ENCODE measurements at regions not wholly inside any gene's neighbourhood (a gene's known extent, or its start where the extent isn't known, plus 50 kb on each side); places are given as distances from the start of the nearest gene placed in this dataset.

- no peak for FAIRE-seq
- H3K27ac ChIP-seq (ENCODE audit: low read depth in 1 of 3, low read length in 2 of 3) = no peak overlapping the region
- H3K9me3 ChIP-seq (ENCODE audit: control insufficient read depth in 2 of 2, insufficient read depth in 1 of 2, low read depth in 1 of 2, low read length in 1 of 2) = no peaks in the 10 kb centered on the region
- H3K4me1 ChIP-seq (ENCODE audit: control insufficient read depth in 3 of 3, insufficient read depth in 2 of 3, low read depth in 1 of 3, low read length in 2 of 3) = no peaks in the 10 kb centered on the region
- no peaks in the 10 kb centered on the region for H3K36me3 ChIP-seq (ENCODE audit: control insufficient read depth in 3 of 3, insufficient read depth in 2 of 3, low read depth in 1 of 3, low read length in 3 of 3)
- no peak overlapping the region for H3K4me3 ChIP-seq (ENCODE audit: low read depth in 1 of 3, low read length in 3 of 3)
- DNase-seq = no peak
- 45 to 56% (median 50%) methylated on average over 3 of the region's 3 CpGs for WGBS, 3 donors
- H3K27me3 ChIP-seq (ENCODE audit: control insufficient read depth in 3 of 3, insufficient read depth in 3 of 3, low read length in 3 of 3) = no peaks in the 10 kb centered on the region
Measured at GRCh38 chr4:23324021-23324690, 565.7 kb downstream of the PPARGC1A start.

GRCh38 chr4:23323436-23323835 is 566.4 kb downstream of the PPARGC1A start:
- H3K27me3 ChIP-seq (ENCODE audit: control insufficient read depth in 3 of 3, insufficient read depth in 3 of 3, low read length in 3 of 3) = no peaks in the 10 kb centered on the region
- no peak overlapping the region for H3K4me3 ChIP-seq (ENCODE audit: low read depth in 1 of 3, low read length in 3 of 3)
- no peak for FAIRE-seq
- H3K27ac ChIP-seq (ENCODE audit: low read depth in 1 of 3, low read length in 2 of 3) = no peak overlapping the region
- DNase-seq = no peak
- H3K9me3 ChIP-seq (ENCODE audit: control insufficient read depth in 2 of 2, insufficient read depth in 1 of 2, low read depth in 1 of 2, low read length in 1 of 2) = no peaks in the 10 kb centered on the region
- WGBS, 3 donors = 84 to 91% (median 88%) methylated on average over 1 of the region's 1 CpG
- H3K4me1 ChIP-seq (ENCODE audit: control insufficient read depth in 3 of 3, insufficient read depth in 2 of 3, low read depth in 1 of 3, low read length in 2 of 3) = no peaks in the 10 kb centered on the region
- H3K36me3 ChIP-seq (ENCODE audit: control insufficient read depth in 3 of 3, insufficient read depth in 2 of 3, low read depth in 1 of 3, low read length in 3 of 3) = no peaks in the 10 kb centered on the region

GRCh38 chr4:23322732-23323131 is 567.1 kb downstream of the PPARGC1A start:
- no peak overlapping the region for H3K4me3 ChIP-seq (ENCODE audit: low read depth in 1 of 3, low read length in 3 of 3)
- H3K9me3 ChIP-seq (ENCODE audit: control insufficient read depth in 2 of 2, insufficient read depth in 1 of 2, low read depth in 1 of 2, low read length in 1 of 2) = no peaks in the 10 kb centered on the region
- DNase-seq = no peak
- H3K27me3 ChIP-seq (ENCODE audit: control insufficient read depth in 3 of 3, insufficient read depth in 3 of 3, low read length in 3 of 3) = no peaks in the 10 kb centered on the region
- no peak overlapping the region for H3K27ac ChIP-seq (ENCODE audit: low read depth in 1 of 3, low read length in 2 of 3)
- no peak for FAIRE-seq
- H3K4me1 ChIP-seq (ENCODE audit: control insufficient read depth in 3 of 3, insufficient read depth in 2 of 3, low read depth in 1 of 3, low read length in 2 of 3) = no peaks in the 10 kb centered on the region
- H3K36me3 ChIP-seq (ENCODE audit: control insufficient read depth in 3 of 3, insufficient read depth in 2 of 3, low read depth in 1 of 3, low read length in 3 of 3) = no peaks in the 10 kb centered on the region

GRCh38 chr4:23320931-23321587 is 568.8 kb downstream of the PPARGC1A start:
- H3K27me3 ChIP-seq (ENCODE audit: control insufficient read depth in 3 of 3, insufficient read depth in 3 of 3, low read length in 3 of 3) = no peaks in the 10 kb centered on the region
- no peak overlapping the region for H3K4me3 ChIP-seq (ENCODE audit: low read depth in 1 of 3, low read length in 3 of 3)
- FAIRE-seq (no peak), DNase-seq (no peak)
- H3K36me3 ChIP-seq (ENCODE audit: control insufficient read depth in 3 of 3, insufficient read depth in 2 of 3, low read depth in 1 of 3, low read length in 3 of 3) = no peaks in the 10 kb centered on the region
- H3K9me3 ChIP-seq (ENCODE audit: control insufficient read depth in 2 of 2, insufficient read depth in 1 of 2, low read depth in 1 of 2, low read length in 1 of 2) = no peaks in the 10 kb centered on the region
- no peak overlapping the region for H3K27ac ChIP-seq (ENCODE audit: low read depth in 1 of 3, low read length in 2 of 3)
- no peaks in the 10 kb centered on the region for H3K4me1 ChIP-seq (ENCODE audit: control insufficient read depth in 3 of 3, insufficient read depth in 2 of 3, low read depth in 1 of 3, low read length in 2 of 3)
- 22 to 50% (median 23%) methylated on average over 1 of the region's 1 CpG for WGBS, 3 donors

GRCh38 chr4:23312686-23313085 is 577.2 kb downstream of the PPARGC1A start:
- no peak overlapping the region for H3K27ac ChIP-seq (ENCODE audit: low read depth in 1 of 3, low read length in 2 of 3)
- no peak overlapping the region for H3K4me3 ChIP-seq (ENCODE audit: low read depth in 1 of 3, low read length in 3 of 3)
- no peaks in the 10 kb centered on the region for H3K27me3 ChIP-seq (ENCODE audit: control insufficient read depth in 3 of 3, insufficient read depth in 3 of 3, low read length in 3 of 3)
- H3K36me3 ChIP-seq (ENCODE audit: control insufficient read depth in 3 of 3, insufficient read depth in 2 of 3, low read depth in 1 of 3, low read length in 3 of 3) = no peaks in the 10 kb centered on the region
- H3K4me1 ChIP-seq (ENCODE audit: control insufficient read depth in 3 of 3, insufficient read depth in 2 of 3, low read depth in 1 of 3, low read length in 2 of 3) = no peaks in the 10 kb centered on the region
- FAIRE-seq = no peak
- DNase-seq = no peak
- H3K9me3 ChIP-seq (ENCODE audit: control insufficient read depth in 2 of 2, insufficient read depth in 1 of 2, low read depth in 1 of 2, low read length in 1 of 2) = no peaks in the 10 kb centered on the region

- no peak overlapping the region for H3K27ac ChIP-seq (ENCODE audit: low read depth in 1 of 3, low read length in 2 of 3)
- no peak for FAIRE-seq
- no peaks in the 10 kb centered on the region for H3K4me1 ChIP-seq (ENCODE audit: control insufficient read depth in 3 of 3, insufficient read depth in 2 of 3, low read depth in 1 of 3, low read length in 2 of 3)
- H3K27me3 ChIP-seq (ENCODE audit: control insufficient read depth in 3 of 3, insufficient read depth in 3 of 3, low read length in 3 of 3) = no peaks in the 10 kb centered on the region
- H3K9me3 ChIP-seq (ENCODE audit: control insufficient read depth in 2 of 2, insufficient read depth in 1 of 2, low read depth in 1 of 2, low read length in 1 of 2) = no peaks in the 10 kb centered on the region
- no peak for DNase-seq
- no peak overlapping the region for H3K4me3 ChIP-seq (ENCODE audit: low read depth in 1 of 3, low read length in 3 of 3)
- 54 to 62% (median 59%) methylated on average over 3 of the region's 3 CpGs for WGBS, 3 donors
- no peaks in the 10 kb centered on the region for H3K36me3 ChIP-seq (ENCODE audit: control insufficient read depth in 3 of 3, insufficient read depth in 2 of 3, low read depth in 1 of 3, low read length in 3 of 3)
Measured at GRCh38 chr4:23311983-23312382, 577.9 kb downstream of the PPARGC1A start.

GRCh38 chr4:23305026-23305425 is 584.8 kb downstream of the PPARGC1A start:
- Histone ChIP-seq H3K36me3 (ENCODE audit: control insufficient read depth in 3 of 3, insufficient read depth in 2 of 3, low read depth in 1 of 3, low read length in 3 of 3) (no peaks in the 10 kb centered on the region), H3K4me3 (ENCODE audit: low read depth in 1 of 3, low read length in 3 of 3) (no peak overlapping the region), H3K27ac (ENCODE audit: low read depth in 1 of 3, low read length in 2 of 3) (no peak overlapping the region), H3K4me1 (ENCODE audit: control insufficient read depth in 3 of 3, insufficient read depth in 2 of 3, low read depth in 1 of 3, low read length in 2 of 3) (no peaks in the 10 kb centered on the region), H3K9me3 (ENCODE audit: control insufficient read depth in 2 of 2, insufficient read depth in 1 of 2, low read depth in 1 of 2, low read length in 1 of 2) (no peaks in the 10 kb centered on the region), H3K27me3 (ENCODE audit: control insufficient read depth in 3 of 3, insufficient read depth in 3 of 3, low read length in 3 of 3) (no peaks in the 10 kb centered on the region)
- WGBS, 3 donors = 22 to 27% (median 22%) methylated on average over 1 of the region's 1 CpG
- FAIRE-seq = no peak
- DNase-seq = no peak

- H3K27me3 ChIP-seq (ENCODE audit: control insufficient read depth in 3 of 3, insufficient read depth in 3 of 3, low read length in 3 of 3) = no peaks in the 10 kb centered on the region
- no peaks in the 10 kb centered on the region for H3K36me3 ChIP-seq (ENCODE audit: control insufficient read depth in 3 of 3, insufficient read depth in 2 of 3, low read depth in 1 of 3, low read length in 3 of 3)
- H3K9me3 ChIP-seq (ENCODE audit: control insufficient read depth in 2 of 2, insufficient read depth in 1 of 2, low read depth in 1 of 2, low read length in 1 of 2) = no peaks in the 10 kb centered on the region
- no peak overlapping the region for H3K27ac ChIP-seq (ENCODE audit: low read depth in 1 of 3, low read length in 2 of 3)
- H3K4me1 ChIP-seq (ENCODE audit: control insufficient read depth in 3 of 3, insufficient read depth in 2 of 3, low read depth in 1 of 3, low read length in 2 of 3) = no peaks in the 10 kb centered on the region
- DNase-seq (no peak), FAIRE-seq (no peak)
- H3K4me3 ChIP-seq (ENCODE audit: low read depth in 1 of 3, low read length in 3 of 3) = no peak overlapping the region
- 68 to 84% (median 82%) methylated on average over 1 of the region's 1 CpG for WGBS, 3 donors
Measured at GRCh38 chr4:23298371-23298770, 591.5 kb downstream of the PPARGC1A start.

GRCh38 chr4:23297327-23297726 is 592.5 kb downstream of the PPARGC1A start:
- Histone ChIP-seq H3K27ac (ENCODE audit: low read depth in 1 of 3, low read length in 2 of 3) (no peak overlapping the region), H3K4me3 (ENCODE audit: low read depth in 1 of 3, low read length in 3 of 3) (no peak overlapping the region), H3K36me3 (ENCODE audit: control insufficient read depth in 3 of 3, insufficient read depth in 2 of 3, low read depth in 1 of 3, low read length in 3 of 3) (no peaks in the 10 kb centered on the region), H3K9me3 (ENCODE audit: control insufficient read depth in 2 of 2, insufficient read depth in 1 of 2, low read depth in 1 of 2, low read length in 1 of 2) (no peaks in the 10 kb centered on the region), H3K27me3 (ENCODE audit: control insufficient read depth in 3 of 3, insufficient read depth in 3 of 3, low read length in 3 of 3) (no peaks in the 10 kb centered on the region), H3K4me1 (ENCODE audit: control insufficient read depth in 3 of 3, insufficient read depth in 2 of 3, low read depth in 1 of 3, low read length in 2 of 3) (no peaks in the 10 kb centered on the region)
- 87 to 89% (median 88%) methylated on average over 4 of the region's 4 CpGs for WGBS, 3 donors
- FAIRE-seq (no peak), DNase-seq (no peak)

All from small intestine (tissue), 7 donors.